Ishikawa (cell line): ENCODE measurements at regions not wholly inside any gene's neighbourhood (a gene's known extent, or its start where the extent isn't known, plus 50 kb on each side); places are given as distances from the start of the nearest gene placed in this dataset.

Experiments
- CEBPB ChIP-seq: IDR thresholded peaks from 2 replicates; pipeline ENCODE4 v1.6.1; 2012
- CREB1 ChIP-seq: IDR thresholded peaks from 2 replicates; pipeline ENCODE4 v1.6.1; 2012; ENCODE audit warnings: low read depth
- EGR1 ChIP-seq: IDR thresholded peaks from 2 replicates; pipeline ENCODE4 v1.6.1; 2012
- EP300 ChIP-seq: IDR thresholded peaks from 2 replicates; pipeline ENCODE4 v1.6.1; 2012; ENCODE audit warnings: borderline replicate concordance
- FOXM1 ChIP-seq: IDR thresholded peaks from 2 replicates; pipeline ENCODE4 v1.6.1; 2012; ENCODE audit warnings: low read depth, borderline replicate concordance
- NFIC ChIP-seq: IDR thresholded peaks from 2 replicates; pipeline ENCODE4 v1.6.1; 2012
- RAD21 ChIP-seq: IDR thresholded peaks from 2 replicates; pipeline ENCODE4 v1.6.1; 2012; ENCODE audit warnings: low read depth
- TAF1 ChIP-seq: IDR thresholded peaks from 2 replicates; pipeline ENCODE4 v1.6.1; 2012; ENCODE audit warnings: low read depth, mild to moderate bottlenecking
- TCF12 ChIP-seq: IDR thresholded peaks from 2 replicates; pipeline ENCODE4 v1.6.1; 2012; ENCODE audit warnings: low read depth
- TEAD4 ChIP-seq: IDR thresholded peaks from 2 replicates; pipeline ENCODE4 v1.6.1; 2012
- YY1 ChIP-seq: IDR thresholded peaks from 2 replicates; pipeline ENCODE4 v1.6.1; 2012; ENCODE audit warnings: low read depth
- ZBTB7A ChIP-seq: IDR thresholded peaks from 2 replicates; pipeline ENCODE4 v1.6.1; 2012; ENCODE audit warnings: low read depth
- TF ChIP-seq, protein P1 (sequence below): IDR thresholded peaks from 2 replicates; pipeline ENCODE4 v1.6.1; 2012
- TF ChIP-seq, protein P2 (sequence below): IDR thresholded peaks from 2 replicates; pipeline ENCODE4 v1.6.1; 2012; ENCODE audit warnings: low read depth, mild to moderate bottlenecking
- TF ChIP-seq, protein P3 (sequence below): IDR thresholded peaks from 2 replicates; pipeline ENCODE4 v1.6.1; 2012

DNA sequence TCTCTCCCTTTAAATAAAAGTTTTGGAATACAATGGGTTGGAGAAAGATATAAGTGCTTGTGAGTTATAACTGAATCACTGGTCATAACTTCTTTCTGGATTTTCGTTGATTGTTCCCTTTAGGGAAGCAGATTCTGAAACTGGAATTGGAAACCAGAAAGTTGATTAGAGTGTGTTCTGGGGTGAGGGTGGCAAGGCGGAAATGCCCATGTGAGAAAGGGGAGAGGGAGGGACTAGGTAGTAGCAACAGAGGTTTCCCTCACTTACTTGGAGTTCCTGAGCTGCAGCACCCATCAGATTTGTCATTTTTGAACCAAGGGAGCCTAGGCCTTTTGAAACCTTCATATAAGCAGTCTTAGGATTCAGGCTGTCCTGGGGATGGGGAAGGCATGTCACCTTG is 453.4 kb downstream of the KCNJ3 start:
- TF ChIP-seq, protein P1, sequence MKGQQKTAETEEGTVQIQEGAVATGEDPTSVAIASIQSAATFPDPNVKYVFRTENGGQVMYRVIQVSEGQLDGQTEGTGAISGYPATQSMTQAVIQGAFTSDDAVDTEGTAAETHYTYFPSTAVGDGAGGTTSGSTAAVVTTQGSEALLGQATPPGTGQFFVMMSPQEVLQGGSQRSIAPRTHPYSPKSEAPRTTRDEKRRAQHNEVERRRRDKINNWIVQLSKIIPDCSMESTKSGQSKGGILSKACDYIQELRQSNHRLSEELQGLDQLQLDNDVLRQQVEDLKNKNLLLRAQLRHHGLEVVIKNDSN, result no peak
- TF ChIP-seq FOXM1 (no peak), YY1 (no peak), TAF1 (no peak), RAD21 (no peak), NFIC (no peak), CEBPB (no peak), CREB1 (no peak)
- TF ChIP-seq, protein P2, sequence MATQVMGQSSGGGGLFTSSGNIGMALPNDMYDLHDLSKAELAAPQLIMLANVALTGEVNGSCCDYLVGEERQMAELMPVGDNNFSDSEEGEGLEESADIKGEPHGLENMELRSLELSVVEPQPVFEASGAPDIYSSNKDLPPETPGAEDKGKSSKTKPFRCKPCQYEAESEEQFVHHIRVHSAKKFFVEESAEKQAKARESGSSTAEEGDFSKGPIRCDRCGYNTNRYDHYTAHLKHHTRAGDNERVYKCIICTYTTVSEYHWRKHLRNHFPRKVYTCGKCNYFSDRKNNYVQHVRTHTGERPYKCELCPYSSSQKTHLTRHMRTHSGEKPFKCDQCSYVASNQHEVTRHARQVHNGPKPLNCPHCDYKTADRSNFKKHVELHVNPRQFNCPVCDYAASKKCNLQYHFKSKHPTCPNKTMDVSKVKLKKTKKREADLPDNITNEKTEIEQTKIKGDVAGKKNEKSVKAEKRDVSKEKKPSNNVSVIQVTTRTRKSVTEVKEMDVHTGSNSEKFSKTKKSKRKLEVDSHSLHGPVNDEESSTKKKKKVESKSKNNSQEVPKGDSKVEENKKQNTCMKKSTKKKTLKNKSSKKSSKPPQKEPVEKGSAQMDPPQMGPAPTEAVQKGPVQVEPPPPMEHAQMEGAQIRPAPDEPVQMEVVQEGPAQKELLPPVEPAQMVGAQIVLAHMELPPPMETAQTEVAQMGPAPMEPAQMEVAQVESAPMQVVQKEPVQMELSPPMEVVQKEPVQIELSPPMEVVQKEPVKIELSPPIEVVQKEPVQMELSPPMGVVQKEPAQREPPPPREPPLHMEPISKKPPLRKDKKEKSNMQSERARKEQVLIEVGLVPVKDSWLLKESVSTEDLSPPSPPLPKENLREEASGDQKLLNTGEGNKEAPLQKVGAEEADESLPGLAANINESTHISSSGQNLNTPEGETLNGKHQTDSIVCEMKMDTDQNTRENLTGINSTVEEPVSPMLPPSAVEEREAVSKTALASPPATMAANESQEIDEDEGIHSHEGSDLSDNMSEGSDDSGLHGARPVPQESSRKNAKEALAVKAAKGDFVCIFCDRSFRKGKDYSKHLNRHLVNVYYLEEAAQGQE, result no peak

DNA sequence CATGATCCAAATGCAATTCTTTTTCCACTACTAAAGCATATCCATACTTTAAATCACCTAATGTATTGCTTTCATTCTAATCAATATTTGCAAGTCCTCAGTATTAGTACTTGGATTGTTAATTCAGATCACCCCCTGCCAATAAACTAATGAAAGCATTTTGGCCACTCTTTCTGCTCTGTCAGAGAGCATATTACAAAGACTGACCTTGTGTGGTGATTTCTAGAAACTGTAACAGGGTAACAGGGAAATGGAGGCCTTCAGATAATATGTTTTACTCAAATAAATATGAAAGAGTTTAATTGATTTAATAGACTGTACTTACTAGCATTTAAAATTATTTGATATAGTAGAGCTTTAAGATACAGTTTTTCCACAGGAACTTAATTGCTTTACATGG is 453.0 kb downstream of the KCNJ3 start:
- TF ChIP-seq, protein P1, result no peak

DNA sequence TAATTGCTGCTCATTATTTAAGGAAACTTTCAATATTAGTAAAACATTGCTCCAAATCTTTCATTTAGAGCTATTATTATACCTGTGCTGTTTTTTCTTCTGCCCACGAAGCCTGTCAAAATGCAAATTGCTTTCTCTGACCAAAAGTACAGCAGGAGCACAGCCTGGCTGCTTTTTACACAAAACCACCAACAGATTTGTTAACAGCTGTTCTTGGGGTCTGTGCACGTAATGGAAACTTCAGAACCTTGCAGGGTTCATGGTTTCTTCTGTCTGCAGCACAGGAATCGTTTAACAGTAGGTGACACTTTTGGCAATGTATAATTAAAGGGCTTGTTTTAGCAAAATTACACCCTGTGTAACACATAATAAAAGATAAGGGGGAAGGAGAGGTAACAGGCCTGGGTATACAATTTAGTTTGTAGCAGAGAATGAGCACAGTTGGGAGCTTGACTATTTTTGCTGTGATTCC is 447.3 kb downstream of the KCNJ3 start:
- TF ChIP-seq NFIC, result no peak
- no peak for TF ChIP-seq CREB1
- no peak for TF ChIP-seq ZBTB7A
- no peak for TF ChIP-seq TCF12
- TF ChIP-seq, protein P2, result no peak
- TF ChIP-seq EP300, result no peak
- TF ChIP-seq FOXM1, result no peak
- TF ChIP-seq EGR1, result no peak
- no peak for TF ChIP-seq YY1
- TF ChIP-seq, protein P1, result no peak
- TF ChIP-seq TEAD4, result no peak
- TF ChIP-seq, protein P3, sequence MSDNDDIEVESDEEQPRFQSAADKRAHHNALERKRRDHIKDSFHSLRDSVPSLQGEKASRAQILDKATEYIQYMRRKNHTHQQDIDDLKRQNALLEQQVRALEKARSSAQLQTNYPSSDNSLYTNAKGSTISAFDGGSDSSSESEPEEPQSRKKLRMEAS, result no peak
- TF ChIP-seq CEBPB, result no peak
- TF ChIP-seq TAF1, result no peak
- TF ChIP-seq RAD21, result no peak

DNA sequence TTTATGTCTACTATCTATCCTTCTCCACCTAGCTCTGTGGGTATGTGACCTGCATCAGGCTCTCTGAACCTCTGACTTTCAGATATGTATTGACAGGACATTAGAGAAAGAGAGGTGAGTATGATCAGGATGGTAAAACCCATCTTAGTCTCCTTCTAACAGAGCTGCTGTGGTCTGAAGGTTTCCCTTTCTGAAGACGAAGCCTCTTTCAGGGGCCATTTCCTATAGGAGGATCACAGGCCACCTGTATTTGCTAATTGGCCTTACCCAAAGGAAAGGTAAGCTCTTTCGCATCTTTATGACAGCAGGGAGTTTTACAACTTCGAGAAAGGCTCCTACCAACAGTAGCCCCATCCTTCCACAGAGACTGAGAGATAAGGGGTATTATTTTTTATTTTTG is 442.9 kb downstream of the KCNJ3 start:
- TF ChIP-seq EP300, result no peak
- TF ChIP-seq, protein P3, result no peak
- TF ChIP-seq TAF1, result no peak
- TF ChIP-seq YY1, result no peak
- no peak for TF ChIP-seq FOXM1
- TF ChIP-seq TCF12, result no peak
- no peak for TF ChIP-seq ZBTB7A
- TF ChIP-seq NFIC, result no peak
- TF ChIP-seq, protein P2, result no peak
- no peak for TF ChIP-seq RAD21
- no peak for TF ChIP-seq CEBPB
- TF ChIP-seq TEAD4, result no peak
- TF ChIP-seq EGR1, result no peak
- TF ChIP-seq CREB1, result no peak
- TF ChIP-seq, protein P1, result no peak
